ENCODE measurements at regions not wholly inside any gene's neighbourhood (a gene's known extent, or its start where the extent isn't known, plus 50 kb on each side); places are given as distances from the start of the nearest gene placed in this dataset.

GRCh38 chr10:105963334-105963884, 1201.1 kb downstream of the SORCS1 start:
- TF ChIP-seq SIN3A (IDR thresholded peaks at IDR 0.05; ENCODE audit: borderline replicate concordance, insufficient read depth, low read depth, low read length): no peak
- no peak for TF ChIP-seq REST (IDR thresholded peaks at IDR 0.05; ENCODE audit: insufficient read depth in 1 of 2, low read depth in 2 of 2, low read length in 1 of 2)
- TF ChIP-seq CTCF (IDR thresholded peaks at IDR 0.05): no peak

Data from Panc1 (cell line).